Cerebellar cortex (tissue), 1 donor: ENCODE measurements at regions not wholly inside any gene's neighbourhood (a gene's known extent, or its start where the extent isn't known, plus 50 kb on each side); places are given as distances from the start of the nearest gene placed in this dataset.
A peak's percentile ranks its signal among the peaks of the same experiment; 100 is the strongest.

Experiments used
- DNase-seq: peaks from one replicate; pipeline ENCODE4 v3.0.0-alpha.2; 2015; ENCODE audit warnings: low spot score

DNA sequence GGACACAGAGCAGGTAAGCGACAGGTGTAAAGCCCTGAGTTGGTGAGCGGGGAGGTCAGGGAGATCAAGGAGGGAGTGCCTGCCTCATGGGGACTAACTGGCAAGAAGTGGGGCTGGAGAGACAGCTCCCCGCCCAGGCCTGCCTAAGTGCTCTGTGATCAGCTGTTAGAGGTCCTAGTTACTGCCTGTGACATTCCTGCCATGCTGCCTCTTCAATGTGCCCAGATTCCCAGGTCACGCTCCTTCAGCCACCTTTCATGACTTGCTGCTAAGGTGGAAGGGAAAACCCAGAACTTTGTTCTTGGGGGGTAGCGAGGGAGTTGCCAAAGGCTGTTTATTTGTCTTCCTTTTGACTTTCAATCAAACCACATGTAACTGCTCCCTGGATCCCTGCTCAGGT, 114.3 kb upstream of the ZNF438 start:
- no peak for DNase-seq

DNA sequence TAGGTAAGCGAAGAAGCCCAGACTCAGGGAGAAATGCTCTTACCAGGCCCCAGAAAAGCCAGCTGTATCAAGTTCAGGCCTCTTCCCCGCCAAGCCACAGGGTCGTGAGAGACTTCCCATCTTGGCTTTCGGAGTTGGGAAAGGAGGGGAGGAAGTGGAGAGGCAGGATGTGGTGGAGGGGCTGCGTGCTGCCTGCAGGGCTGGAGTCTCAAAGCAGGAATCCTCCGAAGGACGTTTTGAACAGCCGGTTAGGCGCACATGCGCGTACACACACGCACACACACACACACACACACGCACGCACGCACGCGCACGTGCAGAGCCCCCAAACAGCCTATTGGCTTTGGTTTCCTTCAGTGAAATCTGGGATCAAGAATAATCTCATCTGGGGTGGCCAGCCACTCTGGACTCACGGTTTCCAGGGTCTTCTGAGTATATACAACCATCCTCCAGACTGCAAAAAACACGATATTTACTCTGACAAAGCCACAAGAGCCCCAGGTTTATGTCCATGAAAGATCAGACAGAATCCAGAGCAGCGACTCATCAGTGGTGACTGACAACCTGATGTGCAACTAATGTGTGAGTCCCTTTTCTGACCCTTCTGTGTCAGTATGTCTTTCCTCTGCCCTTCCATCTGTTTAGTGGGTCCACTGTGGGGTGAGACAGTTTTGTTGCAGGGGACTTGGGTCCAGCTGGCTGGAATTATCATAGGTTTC, 115.0 kb upstream of the ZNF438 start:
- no peak for DNase-seq

DNA sequence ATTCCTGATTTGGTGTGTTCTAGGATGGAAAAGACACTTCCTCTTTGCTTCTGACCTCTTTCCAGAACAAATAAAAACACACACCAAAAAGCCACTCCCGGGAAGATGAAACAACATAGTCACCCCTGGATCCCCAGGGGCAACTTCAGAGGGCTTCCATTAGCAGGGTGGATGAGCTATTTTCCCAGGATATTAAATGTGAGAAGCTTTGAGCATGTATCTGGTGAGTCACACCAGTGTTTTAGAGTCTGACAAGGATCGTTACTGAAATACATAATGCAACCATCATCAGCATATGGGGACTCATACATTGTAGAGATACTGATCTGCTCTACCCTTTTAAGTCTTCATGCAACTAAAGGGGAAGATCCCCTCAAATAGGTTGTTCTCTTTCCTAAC, 115.5 kb upstream of the ZNF438 start:
- DNase-seq: no peak

DNA sequence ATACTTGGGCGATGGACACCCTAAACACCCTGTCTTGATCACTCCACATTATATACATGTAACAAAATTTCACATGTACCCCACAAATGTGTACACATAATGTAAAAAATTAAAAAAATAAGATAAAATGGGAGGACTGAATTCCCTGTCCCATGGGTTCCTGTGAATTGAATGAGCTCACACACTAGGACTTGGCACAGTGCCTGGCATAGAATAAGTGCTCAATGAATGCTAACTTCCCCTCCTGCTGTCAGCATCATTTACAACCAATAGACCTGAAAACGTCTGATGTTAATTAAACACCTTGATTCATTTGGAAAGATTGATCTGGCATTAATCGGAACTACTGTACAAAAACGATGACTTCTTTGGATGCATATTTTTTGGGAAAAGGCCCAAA, 117.3 kb upstream of the ZNF438 start:
- DNase-seq: no peak

DNA sequence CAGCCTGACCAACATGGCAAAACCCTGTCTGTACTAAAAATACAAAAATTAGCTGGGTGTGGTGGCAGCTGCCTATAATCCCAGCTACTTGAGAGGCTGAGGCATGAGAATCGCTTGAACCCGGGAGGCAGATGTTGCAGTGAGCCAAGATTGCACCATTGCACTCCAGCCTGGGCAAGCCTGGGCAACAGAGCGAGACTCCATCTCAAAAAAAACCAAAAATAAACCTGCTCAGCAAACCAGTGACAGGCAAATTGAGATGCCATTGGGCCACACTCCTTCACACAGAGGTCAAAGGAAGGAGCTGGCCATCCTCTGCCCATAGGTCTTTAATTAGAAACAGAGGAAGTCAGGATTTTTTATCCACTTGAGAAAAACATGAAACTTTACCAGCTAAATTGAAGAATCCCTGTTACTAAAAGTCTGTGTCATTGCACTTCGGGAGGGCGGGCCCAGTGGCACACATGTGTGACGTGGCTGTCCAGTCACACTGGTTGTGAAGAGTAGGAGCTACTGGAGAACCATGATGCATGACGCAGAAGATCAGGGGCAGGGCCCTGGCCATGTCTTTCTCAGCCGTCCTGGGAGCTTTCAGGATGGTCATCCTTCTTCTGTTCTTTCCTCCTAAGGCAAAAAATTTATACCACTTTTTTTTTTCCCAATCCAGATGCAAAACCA, 118.3 kb upstream of the ZNF438 start:
- DNase-seq: no peak

DNA sequence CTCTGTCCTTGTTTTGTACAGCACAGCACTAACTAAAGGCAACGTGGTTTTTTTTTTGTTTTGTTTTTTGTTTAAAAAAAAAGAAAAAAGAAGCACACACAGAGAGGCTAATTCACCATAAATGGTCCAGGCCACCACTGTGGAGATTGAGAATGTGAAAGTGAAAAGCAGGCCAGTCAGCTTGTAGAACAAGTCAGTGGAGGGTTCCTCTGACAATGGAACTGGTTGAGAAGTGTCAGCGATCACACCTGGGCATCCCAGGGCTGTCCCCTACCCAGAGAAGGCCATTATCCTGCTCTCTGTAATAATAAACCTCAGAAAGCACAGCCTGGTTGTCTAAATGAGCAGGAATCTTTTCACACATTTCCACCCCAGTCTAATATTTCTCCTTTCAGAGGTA, 119.6 kb upstream of the ZNF438 start:
- no peak for DNase-seq

DNA sequence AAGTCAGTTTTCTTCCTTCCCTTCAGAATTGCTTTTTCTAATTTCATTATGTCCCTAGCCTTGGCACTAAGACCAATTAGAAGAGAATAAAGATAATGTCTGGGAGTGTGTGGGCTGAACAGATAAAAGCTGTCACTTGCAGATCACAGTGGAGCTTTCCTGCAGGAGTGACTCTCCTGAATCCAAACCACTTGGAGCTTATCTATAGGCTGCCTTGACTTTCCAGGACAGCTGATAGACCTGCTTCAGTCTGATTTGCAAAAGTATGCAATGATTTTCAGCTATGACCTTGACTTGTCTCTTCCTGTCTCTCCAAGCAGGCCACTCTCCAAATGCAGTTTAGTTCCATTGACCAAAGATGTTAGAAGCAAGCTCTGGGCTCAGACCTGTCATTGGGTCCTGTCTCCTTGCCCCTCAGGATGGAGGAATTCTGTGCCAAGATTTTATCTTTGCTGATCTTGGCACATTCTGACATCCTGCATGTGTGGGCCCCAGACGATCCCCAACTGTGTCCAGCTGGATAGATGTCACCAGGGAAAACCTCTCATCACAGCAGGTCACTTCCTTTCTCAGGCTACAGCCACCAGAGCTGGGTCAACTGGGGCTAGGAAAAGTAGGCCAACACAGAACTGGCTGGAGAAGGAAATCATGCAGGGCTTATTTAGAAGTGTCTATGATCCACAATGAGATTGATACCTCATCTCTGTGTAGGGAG, 120.9 kb upstream of the ZNF438 start:
- DNase-seq: no peak

DNA sequence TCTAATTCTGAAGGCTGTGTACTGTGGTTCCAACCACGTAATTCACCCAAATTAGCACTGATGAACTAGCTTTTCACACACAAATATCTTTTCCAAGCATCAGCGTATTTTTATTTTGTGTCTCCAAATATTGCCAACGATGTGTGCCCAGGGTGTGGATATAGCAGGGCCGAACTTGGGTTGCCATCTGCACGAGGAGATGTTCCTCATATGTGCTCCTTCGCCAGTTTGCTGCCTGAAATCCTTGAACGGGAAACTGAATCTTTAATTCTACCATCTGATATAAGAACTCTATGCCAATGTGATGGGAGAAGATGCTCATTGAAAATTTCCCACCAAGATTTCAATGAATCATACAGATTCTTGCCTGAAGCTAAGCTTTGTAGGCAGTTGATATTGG, 121.5 kb upstream of the ZNF438 start:
- no peak for DNase-seq

DNA sequence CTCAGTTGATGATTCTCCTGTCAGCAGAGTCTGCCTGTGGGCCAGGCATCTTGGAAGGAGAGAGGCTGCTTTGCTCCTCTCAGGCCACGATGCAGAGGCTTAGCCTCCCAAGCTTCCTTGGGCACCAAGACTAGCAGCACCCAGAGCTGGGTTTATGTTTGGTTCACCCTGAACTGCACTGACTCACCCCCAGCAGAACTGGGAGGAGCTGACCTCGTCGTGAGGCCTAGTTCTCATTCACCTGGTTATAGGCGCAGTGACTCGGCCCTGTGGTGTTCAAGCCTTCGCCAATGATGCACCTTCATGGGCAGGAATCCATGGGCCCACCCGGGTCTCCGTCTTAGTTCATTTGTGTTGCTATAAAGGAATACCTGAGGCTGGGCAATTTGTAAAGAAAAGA, 122.0 kb upstream of the ZNF438 start:
- DNase-seq: no peak

DNA sequence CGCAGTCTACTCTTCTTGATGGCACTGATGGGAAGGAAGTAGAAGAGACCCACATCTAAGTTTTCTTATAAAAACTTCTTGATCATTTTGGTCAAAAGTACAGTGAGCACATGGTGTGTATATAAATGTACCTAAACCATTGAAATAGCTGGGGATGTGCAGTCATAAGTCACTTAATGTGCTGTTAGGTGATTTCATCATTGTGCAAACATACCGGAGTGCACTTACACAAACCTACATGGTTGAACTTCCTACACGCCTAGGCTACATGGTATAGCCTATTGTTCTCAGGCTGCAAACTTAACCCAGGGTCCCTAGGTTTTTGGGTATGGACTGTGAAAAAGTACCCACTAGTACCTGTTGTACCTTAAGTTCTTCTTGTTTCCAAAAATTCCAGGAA, 123.3 kb upstream of the ZNF438 start:
- no peak for DNase-seq

DNA sequence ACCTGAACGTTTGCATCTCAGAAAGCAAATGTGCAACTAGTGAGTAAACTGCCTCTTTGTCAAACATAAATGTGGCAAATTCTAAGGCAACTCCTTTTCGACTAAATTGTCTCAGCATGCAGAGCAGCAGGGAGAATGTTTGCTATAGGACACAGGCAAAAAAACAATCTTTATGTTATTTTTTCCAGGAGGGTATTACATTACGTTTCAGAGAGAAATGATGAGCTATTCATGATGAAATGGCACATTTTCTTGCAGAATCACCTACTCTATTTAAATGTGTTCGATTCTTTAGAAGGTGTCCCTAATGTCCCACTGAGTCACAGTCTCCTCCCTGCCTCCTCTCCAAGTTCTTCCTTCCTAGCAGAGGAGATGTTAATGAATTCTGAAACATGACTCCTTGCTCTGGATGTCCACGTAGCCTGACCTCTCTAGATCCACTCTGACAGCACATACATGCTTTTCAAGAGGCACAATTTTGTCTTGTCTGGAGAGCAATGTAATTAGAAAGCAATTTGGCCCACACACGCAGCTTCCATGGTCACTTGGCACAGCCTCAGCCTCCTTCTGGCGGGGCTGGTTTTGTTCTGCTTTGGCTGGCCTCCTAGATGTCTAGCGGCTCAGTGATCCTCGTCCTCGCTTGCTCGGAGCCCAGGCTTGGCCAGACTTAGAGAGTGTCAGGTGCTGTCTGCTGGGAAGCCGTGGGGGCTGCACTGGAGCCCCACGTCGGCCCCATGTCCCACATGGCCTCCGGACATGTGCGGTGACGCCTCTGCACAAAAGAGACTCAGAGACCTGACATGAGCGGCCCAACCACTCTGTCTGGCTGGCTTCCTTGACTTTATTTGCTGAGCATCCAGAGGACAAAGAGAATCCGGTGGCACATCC, 125.7 kb upstream of the ZNF438 start:
- DNase-seq: peak; percentile 81

DNA sequence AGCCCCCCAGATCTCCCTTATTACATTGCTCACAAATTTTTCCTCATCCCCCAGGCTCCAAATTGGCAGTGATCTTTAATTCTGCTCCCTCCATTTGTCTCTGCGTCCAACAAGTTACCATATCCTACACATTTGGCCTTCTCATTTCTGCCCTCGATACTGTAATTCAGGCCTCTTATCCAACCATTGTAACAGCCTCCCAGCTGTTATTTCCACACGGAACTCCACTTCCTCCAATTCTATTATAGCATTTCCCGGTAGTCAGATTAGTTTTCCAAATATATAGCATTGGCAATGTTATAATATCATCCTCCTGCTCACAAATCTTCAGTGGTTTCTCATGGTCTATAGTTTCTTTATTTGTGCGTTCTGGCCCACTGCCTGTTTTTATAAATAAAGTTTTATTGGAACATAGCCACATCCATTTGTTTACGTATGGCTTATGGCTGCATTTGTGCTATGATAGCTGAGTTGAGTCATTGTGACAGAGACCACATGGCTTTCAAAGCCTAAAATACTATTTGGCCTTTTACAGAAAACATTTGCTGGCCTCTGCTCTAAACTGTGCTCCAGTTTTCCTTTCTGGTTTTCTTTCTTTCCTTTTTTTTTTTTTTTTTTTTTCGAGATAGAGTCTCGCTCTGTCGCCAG, 126.5 kb upstream of the ZNF438 start:
- no peak for DNase-seq

DNA sequence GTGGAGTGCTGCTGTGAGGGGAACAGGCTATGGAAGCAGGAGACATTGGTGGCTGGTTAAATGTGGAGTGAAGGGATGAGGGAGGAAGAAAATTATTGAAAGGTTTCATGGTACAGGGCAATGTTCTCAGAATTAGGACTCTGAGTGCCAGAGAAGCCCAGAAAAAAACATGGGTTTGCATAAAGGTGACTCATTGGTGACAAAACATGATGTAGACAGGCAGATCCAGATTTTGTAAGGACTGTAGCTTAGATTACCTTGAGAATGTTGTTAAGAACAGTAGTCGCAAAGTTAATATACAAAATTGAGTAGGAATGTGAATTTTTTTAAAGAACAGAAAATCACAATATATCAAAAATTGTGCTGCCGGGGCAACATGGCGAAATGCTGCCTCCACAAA, 134.9 kb upstream of the ZNF438 start:
- no peak for DNase-seq

DNA sequence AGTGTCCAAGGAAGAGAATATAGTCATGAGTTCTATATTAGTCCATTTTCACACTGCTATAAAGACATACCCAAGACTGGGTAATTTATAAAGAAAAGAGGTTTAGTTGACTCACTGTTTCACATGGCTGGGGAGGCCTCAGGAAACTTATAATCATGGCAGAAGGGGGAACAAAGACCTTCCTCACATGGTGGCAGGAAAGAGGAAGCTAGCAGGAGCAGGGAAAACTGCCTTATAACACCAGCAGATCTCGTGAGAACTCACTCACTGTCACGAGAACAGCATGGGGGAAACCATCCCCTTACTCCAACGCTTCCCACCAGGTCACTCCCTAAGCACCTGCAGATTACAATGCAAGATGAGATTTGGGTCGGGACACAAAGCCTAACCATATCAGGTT, 139.0 kb upstream of the ZNF438 start:
- no peak for DNase-seq

DNA sequence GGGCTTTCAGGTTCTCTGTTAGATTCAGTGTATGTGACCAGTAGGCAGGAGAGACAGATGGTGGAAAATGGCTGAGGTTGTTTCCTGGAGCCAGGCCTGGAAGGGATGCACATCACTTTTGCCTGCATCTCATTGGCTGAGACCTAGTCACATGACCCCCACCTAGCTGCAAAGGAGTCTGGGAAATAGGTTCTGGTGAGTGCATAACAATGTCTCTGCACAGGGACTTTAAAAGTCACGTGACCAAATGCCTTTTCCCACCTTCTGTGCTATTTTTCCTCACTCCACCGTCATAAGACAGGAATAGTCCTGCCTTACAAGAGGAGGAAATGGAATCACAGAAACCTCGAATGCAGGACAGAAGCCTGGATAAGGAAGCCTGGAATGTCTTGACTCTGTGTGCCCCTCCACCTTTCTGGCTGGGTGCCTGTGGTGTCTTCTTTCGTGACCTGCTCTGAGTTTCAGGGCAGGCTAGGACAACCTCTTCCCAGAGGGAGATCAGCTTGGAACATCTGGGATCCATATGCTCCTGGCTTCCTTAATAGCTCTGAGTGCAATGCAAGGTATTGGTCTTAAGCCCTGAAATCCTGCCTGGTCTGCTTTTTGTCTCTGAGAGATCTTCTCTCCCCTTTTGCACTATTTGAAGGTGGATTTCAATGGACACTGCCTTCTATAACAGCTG, 139.9 kb upstream of the ZNF438 start:
- DNase-seq: no peak

DNA sequence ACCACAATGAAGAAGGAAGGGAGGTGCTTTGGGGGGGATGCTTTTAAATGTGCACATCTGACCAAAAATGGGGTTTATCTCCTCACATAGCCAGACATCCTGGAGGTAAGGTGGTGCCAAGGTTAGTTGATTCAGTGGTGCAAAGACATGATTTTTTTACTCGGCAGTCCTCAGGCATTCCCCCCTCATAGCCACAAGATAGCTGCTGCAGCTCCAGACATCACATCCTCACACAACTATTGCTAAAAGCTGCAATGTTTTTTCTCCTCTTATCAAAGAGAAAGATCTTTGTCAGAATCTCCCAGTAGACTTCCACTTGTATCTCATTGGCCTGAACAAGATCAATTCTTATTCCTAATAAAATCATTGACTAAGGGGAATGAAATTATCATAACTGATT, 141.3 kb upstream of the ZNF438 start:
- no peak for DNase-seq

DNA sequence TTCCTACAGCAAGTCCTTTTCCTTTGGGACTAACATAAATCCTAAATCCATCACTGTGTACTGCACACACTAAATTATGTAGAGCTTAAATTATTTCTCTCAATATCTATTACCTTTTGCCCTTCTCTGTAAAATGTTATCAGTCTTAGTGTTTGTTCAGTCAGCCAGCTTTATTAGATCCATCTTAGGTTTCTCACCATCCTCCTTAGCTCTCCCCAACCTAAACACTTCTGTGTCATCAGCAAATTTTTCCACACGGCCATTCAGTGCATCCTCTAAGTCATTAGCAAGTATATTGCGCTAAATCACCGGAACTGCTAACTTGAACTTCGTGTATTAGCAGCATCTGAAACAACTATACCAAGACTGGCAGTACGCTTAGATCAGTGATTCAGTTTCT, 142.1 kb upstream of the ZNF438 start:
- DNase-seq: no peak

DNA sequence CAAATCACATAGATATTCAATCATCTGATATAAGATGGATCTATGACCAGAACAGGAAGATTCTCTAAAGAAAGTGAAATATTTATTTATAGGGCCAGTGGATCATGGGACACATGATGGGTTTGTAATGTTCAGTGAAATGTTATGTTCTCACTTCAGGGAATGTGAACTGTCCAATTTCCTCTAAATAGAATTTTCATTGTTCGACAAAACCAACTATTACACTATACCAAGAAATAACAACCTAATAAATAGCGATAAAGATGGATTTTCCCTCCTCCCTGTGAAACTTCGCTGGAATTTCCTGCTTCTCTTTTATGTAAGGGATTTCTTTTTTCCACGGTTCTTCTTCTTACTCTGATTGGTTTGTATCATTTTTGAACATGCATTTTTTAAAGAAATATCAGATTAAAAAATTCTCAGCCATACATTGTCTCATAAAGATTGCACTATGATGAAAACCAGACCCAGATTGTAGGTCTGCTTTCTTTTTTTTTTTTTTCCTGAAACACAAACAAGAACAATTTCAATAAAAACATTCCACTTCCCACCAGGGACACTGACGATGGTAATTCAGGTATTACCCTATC, 139.8 kb upstream of the ZEB1 start:
- no peak for DNase-seq

DNA sequence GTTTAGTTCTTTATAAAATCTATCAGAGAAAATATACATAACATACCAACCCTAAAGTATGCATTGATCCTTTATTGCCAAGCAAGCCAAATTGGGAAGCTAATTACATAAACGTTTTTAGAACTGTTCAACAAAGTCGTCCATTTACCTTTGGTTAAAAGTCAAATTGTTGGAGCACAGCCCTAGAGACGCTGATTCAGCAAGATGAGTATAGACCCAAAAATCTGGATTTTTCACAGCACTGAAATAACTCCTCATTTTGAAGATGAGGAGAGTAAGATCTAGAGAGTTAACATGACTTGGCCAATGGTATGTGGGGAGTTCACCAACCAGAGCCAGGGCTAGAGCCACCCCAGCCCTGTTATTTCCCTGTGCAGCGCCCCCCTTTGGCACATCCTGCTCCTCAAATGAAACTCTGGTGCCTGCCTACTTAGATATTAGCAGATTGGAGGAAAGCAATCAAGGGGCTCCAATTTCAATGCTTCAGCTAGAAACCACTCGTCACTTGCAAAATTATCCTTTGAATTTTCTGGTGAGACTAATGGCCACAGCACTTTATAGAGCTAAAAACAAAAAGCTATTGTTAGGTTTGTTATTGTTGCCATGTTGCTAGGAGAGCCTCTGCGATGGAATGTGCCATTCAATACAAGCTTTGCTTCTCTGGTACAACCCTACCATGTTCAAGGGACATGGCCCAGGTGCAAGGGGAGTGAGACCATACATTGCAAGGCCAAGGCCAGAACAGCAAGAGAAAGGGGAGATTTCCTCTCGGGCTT, 132.6 kb upstream of the ZEB1 start:
- DNase-seq: no peak

DNA sequence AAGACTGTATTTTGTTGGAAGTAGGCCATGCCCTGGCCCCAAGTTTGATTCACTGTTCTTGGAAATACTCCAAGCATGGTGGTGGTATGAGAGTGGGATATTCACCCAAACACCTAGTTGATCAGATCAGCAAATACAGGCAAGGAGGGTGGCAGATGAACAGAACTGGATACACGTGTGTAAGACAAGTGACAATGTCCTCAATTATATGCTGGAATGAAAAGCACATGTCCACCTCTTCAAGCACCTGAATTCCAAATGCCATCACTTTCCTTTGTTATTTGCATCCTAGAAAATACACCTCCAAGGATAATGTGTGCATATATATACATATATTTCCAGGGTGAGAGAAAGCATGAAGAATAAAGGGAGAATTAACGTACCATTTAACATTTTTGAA, 131.8 kb upstream of the ZEB1 start:
- DNase-seq: no peak
